Psoas muscle (tissue), 7 donors: ENCODE measurements at regions not wholly inside any gene's neighbourhood (a gene's known extent, or its start where the extent isn't known, plus 50 kb on each side); places are given as distances from the start of the nearest gene placed in this dataset.

ENCODE experiments used
- ATAC-seq, 4 donors: fragments of 200-7000 bp; cut with Tn5 transposase; one replicate each; pipeline ENCODE4 v1.9.1; 2020; ENCODE audit warnings: moderate library complexity in 3 of 4, mild to moderate bottlenecking in 2 of 4
- DNase-seq, 2 donors: peaks; one replicate each; pipeline ENCODE4 v3.0.0-alpha.2; 2020
- H3K27ac ChIP-seq: fragments of 200-600 bp; one replicate; pipeline ENCODE4 v1.8.0; 2022
- H3K27me3 ChIP-seq, 3 donors: fragments of 200-600 bp in 1 of 3; one replicate each; pipeline versions ENCODE4 v1.6.1 to v1.8.0; 2013 to 2022; ENCODE audit warnings: low read length in 2 of 3, mild to moderate bottlenecking in 2 of 3, moderate library complexity in 1 of 3; ENCODE audit not compliant: insufficient read depth in 3 of 3
- H3K36me3 ChIP-seq, 2 donors: fragments of 200-600 bp in 1 of 2; one replicate each; pipeline versions ENCODE4 v1.6.1 to v1.8.0; 2013 to 2022; ENCODE audit warnings: low read depth in 1 of 2, mild to moderate bottlenecking in 1 of 2, moderate library complexity in 1 of 2; ENCODE audit not compliant: insufficient read depth in 1 of 2
- H3K4me1 ChIP-seq: fragments of 200-600 bp; one replicate; pipeline ENCODE4 v1.8.0; 2022
- H3K4me3 ChIP-seq: fragments of 200-600 bp; one replicate; pipeline ENCODE4 v1.8.0; 2022; ENCODE audit warnings: mild to moderate bottlenecking
- H3K9me3 ChIP-seq: fragments of 200-600 bp; one replicate; pipeline ENCODE4 v1.8.0; 2022
- CTCF ChIP-seq: fragments of 200-600 bp; IDR thresholded peaks from one replicate; pipeline ENCODE4 v1.8.0; 2022; ENCODE audit warnings: antibody characterized with exemption
- WGBS, 3 donors: extraction: QIAGEN DNeasy Blood & Tissue Kit; methylation state at CpG; one replicate each; pipeline versions ENCODE4 v1.1.6 to v1.1.7; 2013; 5-methylcytosine and 5-hydroxymethylcytosine counted together
- intact Hi-C, 2 donors: fragments of 100-400 bp; cut with DNase I; formaldehyde crosslinking; loops; one replicate each; pipeline versions ENCODE4 v1.11.0 to v1.14.2; 2022
- donor health status: healthy with polysubstance abuse.
- donor health status: DM: no; HTN: no; CAD: no; lungs with moderate emphysema.
- donor health status: Bipolar disorder and iron deficiency.
- donor health status: healthy.
- donor health status: DM: yes; HTN: yes; CAD: no.
- donor health status: DM: no; HTN: no; CAD: no.
- donor health status: DM: yes; HTN: yes; CAD: no.

- WGBS, 3 donors: 53 to 66% (median 58%) methylated on average over 5 of the region's 5 CpGs
- no peak for TF ChIP-seq CTCF
- Histone ChIP-seq H3K9me3 (no peaks in the 10 kb centered on the region), H3K27ac (no peak overlapping the region), H3K27me3 (peaks cover 0 to 10% (median 0%) of the 10 kb centered on the region in 3 donors), H3K4me1 (peaks cover 4% of the 10 kb centered on the region), H3K36me3 (no peaks in the 10 kb centered on the region), H3K4me3 (no peak overlapping the region)
- DNase-seq: no peak
- intact Hi-C loops: no loop called here
- ATAC-seq: no peak
Observed at GRCh38 chrX:13428053-13428786, 108.4 kb upstream of the ATXN3L start.

DNA sequence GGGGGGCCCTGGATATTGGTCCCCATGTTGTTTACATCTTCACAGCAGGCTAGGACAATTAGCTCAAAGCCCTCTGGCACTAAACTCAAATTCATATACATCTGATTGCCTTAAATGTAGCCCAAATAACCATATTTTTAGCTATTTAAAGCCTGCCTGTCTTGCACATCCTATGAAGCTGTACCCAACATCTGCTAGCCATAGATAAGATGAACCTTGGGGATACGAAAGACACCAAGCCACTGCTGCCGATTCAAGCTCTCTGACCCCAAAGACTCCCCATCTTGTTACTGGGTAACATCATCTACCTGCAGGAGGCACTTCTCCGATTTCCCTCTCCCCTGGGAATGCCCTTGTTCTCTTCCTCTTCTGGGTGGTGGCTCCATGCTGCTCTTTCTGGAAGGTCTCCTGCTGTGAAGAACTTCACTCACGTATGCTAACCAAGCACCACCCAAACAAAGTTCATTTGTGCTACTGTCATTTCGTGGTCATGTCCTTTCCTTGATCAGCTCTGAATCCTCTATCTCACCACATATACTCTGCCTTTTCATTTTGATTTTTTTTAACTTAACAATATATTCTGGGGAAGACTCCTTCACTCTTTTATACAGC lies 107.7 kb upstream of the ATXN3L start:
- Histone ChIP-seq H3K4me1 (peaks cover 4% of the 10 kb centered on the region), H3K27me3 (peaks cover 0 to 10% (median 0%) of the 10 kb centered on the region in 3 donors), H3K4me3 (no peak overlapping the region), H3K27ac (no peak overlapping the region), H3K9me3 (no peaks in the 10 kb centered on the region), H3K36me3 (no peaks in the 10 kb centered on the region)
- intact Hi-C loops: no loop called here
- TF ChIP-seq CTCF: no peak
- DNase-seq (no peak), ATAC-seq (no peak)
- WGBS, 3 donors: 59 to 84% (median 83%) methylated on average over 5 of the region's 5 CpGs

DNA sequence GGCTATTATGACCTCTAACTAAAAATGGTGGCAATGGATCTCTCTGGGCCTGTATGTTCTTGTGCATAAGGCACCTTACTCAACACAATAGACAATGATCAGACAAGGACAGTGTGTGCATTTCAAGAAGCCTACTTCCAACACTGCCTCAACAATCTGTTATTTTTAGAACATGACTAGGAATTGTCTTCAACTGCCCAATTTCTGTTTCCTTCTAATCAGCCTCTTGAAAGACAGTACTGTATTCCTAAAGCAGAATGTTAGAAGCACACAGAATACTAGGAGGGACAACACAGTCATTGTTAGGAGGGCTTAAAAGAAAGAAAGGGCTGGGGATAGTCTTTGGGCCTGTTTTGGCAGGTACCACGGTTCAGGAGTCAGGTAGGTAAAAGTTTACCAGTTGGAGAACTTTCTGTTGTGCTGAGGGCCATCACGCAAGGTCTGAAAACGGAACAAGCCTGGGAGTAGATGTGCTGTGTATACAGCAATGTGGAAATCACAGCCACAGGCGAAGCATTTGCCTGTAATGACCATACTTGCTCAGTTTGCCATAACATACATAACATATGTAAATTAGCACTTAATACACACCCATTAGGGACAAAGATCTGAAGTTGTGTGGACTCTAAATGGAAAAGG lies 100.8 kb upstream of the ATXN3L start:
- Histone ChIP-seq H3K27ac (no peak overlapping the region), H3K27me3 (peaks cover 0 to 17% (median 0%) of the 10 kb centered on the region in 3 donors), H3K9me3 (no peaks in the 10 kb centered on the region), H3K4me3 (no peak overlapping the region), H3K36me3 (no peaks in the 10 kb centered on the region), H3K4me1 (no peaks in the 10 kb centered on the region)
- DNase-seq: no peak
- ATAC-seq: peak in 3 of 4 donors; percentile 25 to 70 (median 63)
- 77 to 94% (median 91%) methylated on average over 4 of the region's 4 CpGs for WGBS, 3 donors
- intact Hi-C loops: no loop called here
- TF ChIP-seq CTCF: no peak

GRCh38 chrX:13419918-13420317 lies 100.1 kb upstream of the ATXN3L start:
- intact Hi-C loops: no loop called here
- DNase-seq (no peak), ATAC-seq (no peak)
- Histone ChIP-seq H3K4me1 (no peaks in the 10 kb centered on the region), H3K9me3 (no peaks in the 10 kb centered on the region), H3K36me3 (no peaks in the 10 kb centered on the region), H3K27ac (no peak overlapping the region), H3K27me3 (peaks cover 0 to 17% (median 0%) of the 10 kb centered on the region in 3 donors), H3K4me3 (no peak overlapping the region)
- 72 to 89% (median 75%) methylated on average over 9 of the region's 9 CpGs for WGBS, 3 donors
- no peak for TF ChIP-seq CTCF
